ENCODE measurements at regions not wholly inside any gene's neighbourhood (a gene's known extent, or its start where the extent isn't known, plus 50 kb on each side); places are given as distances from the start of the nearest gene placed in this dataset.

GRCh38 chr1:29669158-29669871 is 433.0 kb downstream of the PTPRU start:
- no peak overlapping the region for H3K27ac ChIP-seq
- no peak for DNase-seq (ENCODE audit: low spot score in 2 of 2)
- no peaks in the 10 kb centered on the region for H3K9me3 ChIP-seq
- H3K27me3 ChIP-seq, result no peaks in the 10 kb centered on the region
- no peaks in the 10 kb centered on the region for H3K36me3 ChIP-seq
- no peaks in the 10 kb centered on the region for H3K4me1 ChIP-seq
- TF ChIP-seq EP300 (IDR thresholded peaks at IDR 0.05) (no peak), POLR2A (IDR thresholded peaks at IDR 0.05) (no peak)
- TF ChIP-seq, protein P1, sequence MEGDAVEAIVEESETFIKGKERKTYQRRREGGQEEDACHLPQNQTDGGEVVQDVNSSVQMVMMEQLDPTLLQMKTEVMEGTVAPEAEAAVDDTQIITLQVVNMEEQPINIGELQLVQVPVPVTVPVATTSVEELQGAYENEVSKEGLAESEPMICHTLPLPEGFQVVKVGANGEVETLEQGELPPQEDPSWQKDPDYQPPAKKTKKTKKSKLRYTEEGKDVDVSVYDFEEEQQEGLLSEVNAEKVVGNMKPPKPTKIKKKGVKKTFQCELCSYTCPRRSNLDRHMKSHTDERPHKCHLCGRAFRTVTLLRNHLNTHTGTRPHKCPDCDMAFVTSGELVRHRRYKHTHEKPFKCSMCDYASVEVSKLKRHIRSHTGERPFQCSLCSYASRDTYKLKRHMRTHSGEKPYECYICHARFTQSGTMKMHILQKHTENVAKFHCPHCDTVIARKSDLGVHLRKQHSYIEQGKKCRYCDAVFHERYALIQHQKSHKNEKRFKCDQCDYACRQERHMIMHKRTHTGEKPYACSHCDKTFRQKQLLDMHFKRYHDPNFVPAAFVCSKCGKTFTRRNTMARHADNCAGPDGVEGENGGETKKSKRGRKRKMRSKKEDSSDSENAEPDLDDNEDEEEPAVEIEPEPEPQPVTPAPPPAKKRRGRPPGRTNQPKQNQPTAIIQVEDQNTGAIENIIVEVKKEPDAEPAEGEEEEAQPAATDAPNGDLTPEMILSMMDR (IDR thresholded peaks at IDR 0.05), result no peak
- WGBS, 2 donors, result 63 to 74% methylated on average over 8 to 10 of the region's 10 CpGs
- no peak overlapping the region for H3K4me3 ChIP-seq

- no peak for DNase-seq (ENCODE audit: low spot score in 2 of 2)
- WGBS, 2 donors, result 75% methylated on average over 7 of the region's 7 CpGs
- TF ChIP-seq, protein P1 (IDR thresholded peaks at IDR 0.05), result no peak
- TF ChIP-seq POLR2A (IDR thresholded peaks at IDR 0.05) (no peak), EP300 (IDR thresholded peaks at IDR 0.05) (no peak)
- H3K27me3 ChIP-seq, result no peaks in the 10 kb centered on the region
- no peaks in the 10 kb centered on the region for H3K9me3 ChIP-seq
- H3K36me3 ChIP-seq, result no peaks in the 10 kb centered on the region
- no peaks in the 10 kb centered on the region for H3K4me1 ChIP-seq
- no peak overlapping the region for H3K27ac ChIP-seq
- H3K4me3 ChIP-seq, result no peak overlapping the region
Measured at GRCh38 chr1:29668551-29669157, 432.3 kb downstream of the PTPRU start.

DNA sequence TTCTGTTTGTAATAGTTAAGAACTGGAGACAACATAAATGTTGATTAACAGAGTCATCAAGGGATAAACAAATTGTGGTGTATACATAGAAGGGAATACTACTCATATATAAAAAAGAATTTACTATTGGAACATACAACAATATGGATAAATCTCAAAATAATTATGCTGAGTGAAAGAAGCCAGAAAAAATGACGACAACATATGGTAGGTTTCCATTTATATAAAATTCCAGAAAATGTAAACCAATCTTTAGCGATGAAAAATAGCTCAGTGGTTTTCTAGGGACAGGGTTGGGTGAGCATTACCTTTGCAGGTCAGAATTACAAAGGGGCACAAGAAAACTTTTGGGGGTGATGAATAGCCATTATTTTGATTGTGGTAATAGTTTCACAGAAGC is 431.6 kb downstream of the PTPRU start:
- no peaks in the 10 kb centered on the region for H3K27me3 ChIP-seq
- H3K27ac ChIP-seq, result no peak overlapping the region
- no peak overlapping the region for H3K4me3 ChIP-seq
- no peaks in the 10 kb centered on the region for H3K9me3 ChIP-seq
- TF ChIP-seq, protein P1 (IDR thresholded peaks at IDR 0.05), result no peak
- TF ChIP-seq POLR2A (IDR thresholded peaks at IDR 0.05), result no peak
- no peak for DNase-seq (ENCODE audit: low spot score in 2 of 2)
- no peaks in the 10 kb centered on the region for H3K4me1 ChIP-seq
- WGBS, 2 donors, result 77 to 87% methylated on average over 2 of the region's 2 CpGs
- no peaks in the 10 kb centered on the region for H3K36me3 ChIP-seq

GRCh38 chr1:29664711-29665110 is 428.4 kb downstream of the PTPRU start:
- Histone ChIP-seq H3K4me1 (no peaks in the 10 kb centered on the region), H3K4me3 (no peak overlapping the region), H3K27ac (no peak overlapping the region), H3K27me3 (no peaks in the 10 kb centered on the region), H3K36me3 (no peaks in the 10 kb centered on the region), H3K9me3 (peaks cover 0 to 22% (median 2%) of the 10 kb centered on the region in 4 donors)
- no peak for TF ChIP-seq EP300 (IDR thresholded peaks at IDR 0.05)
- TF ChIP-seq, protein P1 (IDR thresholded peaks at IDR 0.05), result no peak
- TF ChIP-seq POLR2A (IDR thresholded peaks at IDR 0.05), result no peak
- no peak for DNase-seq (ENCODE audit: low spot score in 2 of 2)
- 83% methylated on average over 2 of the region's 2 CpGs for WGBS, 2 donors

DNA sequence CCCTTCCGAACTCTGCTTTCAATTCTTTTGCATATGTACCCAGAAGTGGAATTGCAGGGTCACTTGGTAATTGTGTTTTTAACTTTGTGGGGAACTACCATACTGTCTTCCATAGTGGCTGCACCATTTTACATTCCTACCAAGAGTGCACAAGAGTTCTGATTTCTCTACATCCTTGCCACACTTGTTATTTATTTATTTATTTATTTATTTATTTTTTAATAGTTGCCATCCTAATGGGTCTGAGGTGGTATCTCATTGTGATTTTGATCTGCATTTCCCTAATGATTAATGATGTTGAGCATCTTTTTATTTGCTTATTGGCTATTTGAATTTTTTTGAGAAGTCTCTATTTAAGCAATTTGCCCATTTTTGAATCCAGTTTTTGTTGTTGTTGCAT is 422.4 kb downstream of the PTPRU start:
- Histone ChIP-seq H3K9me3 (peaks cover 0 to 32% (median 7%) of the 10 kb centered on the region in 4 donors), H3K4me3 (no peak overlapping the region), H3K27ac (no peak overlapping the region), H3K27me3 (no peaks in the 10 kb centered on the region), H3K36me3 (no peaks in the 10 kb centered on the region), H3K4me1 (no peaks in the 10 kb centered on the region)
- TF ChIP-seq, protein P1 (IDR thresholded peaks at IDR 0.05), result no peak
- TF ChIP-seq POLR2A (IDR thresholded peaks at IDR 0.05) (no peak), EP300 (IDR thresholded peaks at IDR 0.05) (no peak)
- WGBS, 2 donors, result 79 to 85% methylated on average over 1 of the region's 1 CpG
- DNase-seq (ENCODE audit: low spot score in 2 of 2), result no peak
